ENCODE measurements at regions not wholly inside any gene's neighbourhood (a gene's known extent, or its start where the extent isn't known, plus 50 kb on each side); places are given as distances from the start of the nearest gene placed in this dataset.
"Not testable (repeated sequence)": the region's sequence is repeated elsewhere in the genome, so short reads cannot be mapped to it uniquely, and the experiment has no call there.

- intact Hi-C loops (cut with DNase I; ENCODE audit: low total_unique reads): no loop called here
- Histone ChIP-seq H3K9me3 (no peaks in the 10 kb centered on the region), H3K4me3 (no peak overlapping the region), H3K27me3 (no peaks in the 10 kb centered on the region), H3K36me3 (no peaks in the 10 kb centered on the region), H3K27ac (no peak overlapping the region), H3K4me1 (no peaks in the 10 kb centered on the region)
- in situ Hi-C loops (cut with MboI; ENCODE audit: low sequenced_read_pairs in 4 of 4): no loop called here
- TF ChIP-seq CTCF (IDR thresholded peaks at IDR 0.05 in 4 of 5, conservative IDR thresholded peaks at IDR 0.05 in 1 of 5): no peak
- no peak for TF ChIP-seq POLR2A (IDR thresholded peaks at IDR 0.05)
- DNase-seq (no peak), ATAC-seq (no peak)
These were observed 79.8 kb upstream of the ZPLD1 start for GRCh38 chr3:102354818-102355515.

GRCh38 chr3:102356506-102356905, 78.3 kb upstream of the ZPLD1 start:
- in situ Hi-C loops (cut with MboI; ENCODE audit: low sequenced_read_pairs in 4 of 4): no loop called here

GRCh38 chr3:102357313-102357712, 77.5 kb upstream of the ZPLD1 start:
- H3K36me3 ChIP-seq; DNase-seq; H3K27me3 ChIP-seq; ATAC-seq; in situ Hi-C loops (cut with MboI; ENCODE audit: low sequenced_read_pairs in 4 of 4); H3K9me3 ChIP-seq; H3K4me1 ChIP-seq; intact Hi-C loops (cut with DNase I; ENCODE audit: low total_unique reads); H3K27ac ChIP-seq; H3K4me3 ChIP-seq: not testable (repeated sequence)

More at GRCh38 chr3:102356506-102356905, 78.3 kb upstream of the ZPLD1 start:
- intact Hi-C loops (cut with DNase I; ENCODE audit: low total_unique reads): no loop called here
- TF ChIP-seq POLR2A (IDR thresholded peaks at IDR 0.05) (no peak), CTCF (IDR thresholded peaks at IDR 0.05 in 4 of 5, conservative IDR thresholded peaks at IDR 0.05 in 1 of 5) (no peak)
- H3K9me3 ChIP-seq: no peaks in the 10 kb centered on the region
- no peak for ATAC-seq
- H3K27ac ChIP-seq: no peak overlapping the region
- DNase-seq: no peak
- H3K4me3 ChIP-seq: no peak overlapping the region
- H3K27me3 ChIP-seq: no peaks in the 10 kb centered on the region
- H3K36me3 ChIP-seq: no peaks in the 10 kb centered on the region
- H3K4me1 ChIP-seq: no peaks in the 10 kb centered on the region

- H3K27me3 ChIP-seq: no peaks in the 10 kb centered on the region
- no peaks in the 10 kb centered on the region for H3K36me3 ChIP-seq
- TF ChIP-seq CTCF (IDR thresholded peaks at IDR 0.05 in 4 of 5, conservative IDR thresholded peaks at IDR 0.05 in 1 of 5): no peak
- no peak for TF ChIP-seq POLR2A (IDR thresholded peaks at IDR 0.05)
- H3K4me3 ChIP-seq: no peak overlapping the region
- H3K27ac ChIP-seq: no peak overlapping the region
- DNase-seq (no peak), ATAC-seq (no peak)
- no peaks in the 10 kb centered on the region for H3K9me3 ChIP-seq
- intact Hi-C loops (cut with DNase I; ENCODE audit: low total_unique reads) (no loop called here), in situ Hi-C loops (cut with MboI; ENCODE audit: low sequenced_read_pairs in 4 of 4) (no loop called here)
- no peaks in the 10 kb centered on the region for H3K4me1 ChIP-seq
These were observed 74.5 kb upstream of the ZPLD1 start for GRCh38 chr3:102360183-102360860.

GRCh38 chr3:102361101-102361500, 73.7 kb upstream of the ZPLD1 start:
- no peak for TF ChIP-seq CTCF (IDR thresholded peaks at IDR 0.05 in 4 of 5, conservative IDR thresholded peaks at IDR 0.05 in 1 of 5)
- no peak for TF ChIP-seq POLR2A (IDR thresholded peaks at IDR 0.05)
- no peak overlapping the region for H3K27ac ChIP-seq
- ATAC-seq: no peak
- no peak overlapping the region for H3K4me3 ChIP-seq
- DNase-seq: no peak
- H3K36me3 ChIP-seq: no peaks in the 10 kb centered on the region
- H3K4me1 ChIP-seq: no peaks in the 10 kb centered on the region
- intact Hi-C loops (cut with DNase I; ENCODE audit: low total_unique reads): no loop called here
- H3K9me3 ChIP-seq: no peaks in the 10 kb centered on the region
- H3K27me3 ChIP-seq: no peaks in the 10 kb centered on the region
- in situ Hi-C loops (cut with MboI; ENCODE audit: low sequenced_read_pairs in 4 of 4): no loop called here

GRCh38 chr3:102366116-102366515, 68.7 kb upstream of the ZPLD1 start:
- intact Hi-C loops (cut with DNase I; ENCODE audit: low total_unique reads); H3K36me3 ChIP-seq; H3K9me3 ChIP-seq; in situ Hi-C loops (cut with MboI; ENCODE audit: low sequenced_read_pairs in 4 of 4); H3K4me3 ChIP-seq; DNase-seq; H3K4me1 ChIP-seq; H3K27me3 ChIP-seq; H3K27ac ChIP-seq; ATAC-seq: not testable (repeated sequence)

Measured in gastrocnemius medialis (tissue), 4 donors.